ENCODE measurements at regions not wholly inside any gene's neighbourhood (a gene's known extent, or its start where the extent isn't known, plus 50 kb on each side); places are given as distances from the start of the nearest gene placed in this dataset.
"Not testable (repeated sequence)": the region's sequence is repeated elsewhere in the genome, so short reads cannot be mapped to it uniquely, and the experiment has no call there.

DNA sequence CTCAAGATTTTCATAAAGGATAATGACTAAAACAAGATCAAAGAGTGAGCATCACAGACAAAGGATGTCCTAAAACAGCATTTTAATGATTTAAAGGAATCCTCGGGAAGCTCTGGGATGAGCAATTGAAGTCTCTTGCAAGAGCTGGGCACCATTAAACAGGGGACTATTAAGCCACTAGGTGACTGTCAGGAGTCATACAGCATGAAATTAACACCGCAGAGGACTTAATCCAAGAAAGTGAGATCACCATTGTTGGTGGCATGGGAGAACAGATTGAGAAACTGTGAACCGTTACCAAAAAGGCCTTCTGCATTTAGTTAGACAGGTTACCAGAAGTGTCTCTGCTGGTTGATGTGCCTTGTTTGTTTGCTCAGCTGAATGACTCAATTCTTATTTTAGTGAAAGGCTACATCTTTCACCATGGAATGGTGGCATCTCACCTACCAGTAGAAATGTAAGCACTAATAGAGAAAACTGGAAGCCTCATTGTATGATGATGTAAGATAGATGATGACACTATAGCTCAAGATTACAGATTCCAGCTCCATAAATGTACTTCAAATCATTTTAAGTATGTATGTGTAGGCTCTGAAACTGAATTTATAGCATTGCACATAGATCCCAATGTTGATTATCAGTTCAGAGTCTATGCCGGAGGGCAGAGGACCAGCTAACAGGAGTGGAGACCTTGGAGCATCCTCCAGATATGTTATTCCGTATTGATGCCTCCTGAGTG lies 427.6 kb downstream of the SUCLG1 start:
- CTCF ChIA-PET, result interaction anchor here (0.8 to 1.0 kb wide), 2 partner anchors 9 kb away, joined by 3 read pairs; no protein-coding TSS in a partner anchor

DNA sequence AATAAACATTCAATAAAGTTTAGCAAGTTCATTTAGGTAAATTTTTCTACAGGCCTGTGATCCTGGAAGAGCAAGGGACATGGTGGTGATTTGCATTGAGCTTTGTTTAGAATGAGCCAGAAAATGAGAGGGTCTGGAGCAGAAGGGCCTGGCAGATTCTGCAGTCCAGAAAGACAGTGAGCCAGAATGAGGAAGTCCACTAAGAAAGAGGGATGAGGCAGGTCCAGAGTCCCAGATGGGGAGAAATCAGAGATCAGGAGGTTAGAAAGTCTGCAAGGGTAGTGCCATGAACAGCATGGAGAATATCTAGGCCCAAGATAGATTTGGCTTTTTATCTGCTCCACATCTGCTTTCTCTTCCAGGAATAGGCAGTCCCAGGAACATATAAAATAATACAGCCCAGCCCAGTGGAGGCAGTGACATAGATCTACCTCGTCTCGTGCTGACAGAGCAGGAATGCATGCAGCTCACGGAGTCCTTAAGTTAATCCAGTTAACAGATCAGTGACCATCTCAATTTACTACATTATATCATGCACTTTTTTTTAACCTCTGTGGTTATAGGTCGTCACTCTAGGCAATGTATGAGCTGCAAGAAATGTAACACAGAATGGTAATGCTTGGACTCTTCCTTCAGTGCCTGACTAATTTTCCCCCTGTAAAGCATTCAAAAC lies 429.0 kb downstream of the SUCLG1 start:
- no peaks in the 10 kb centered on the region for H3K27me3 Mint-ChIP-seq
- ATAC-seq, result no peak
- peaks cover 4% of the 10 kb centered on the region for H3K4me1 Mint-ChIP-seq
- no peak overlapping the region for H3K4me3 Mint-ChIP-seq
- CTCF ChIA-PET, result interaction anchor here (1.0 kb wide), 1 partner anchor 8 kb away, joined by 3 read pairs; no protein-coding TSS in a partner anchor
- no peak overlapping the region for H3K27ac Mint-ChIP-seq
- H3K9me3 Mint-ChIP-seq (ENCODE audit: low read depth), result no peaks in the 10 kb centered on the region
- H3K36me3 Mint-ChIP-seq, result no peaks in the 10 kb centered on the region
- DNase-seq, result no peak

More for the DNA sequence above, 427.6 kb downstream of the SUCLG1 start:
- H3K4me1 Mint-ChIP-seq, result peaks cover 4% of the 10 kb centered on the region
- H3K9me3 Mint-ChIP-seq (ENCODE audit: low read depth), result no peaks in the 10 kb centered on the region
- DNase-seq (no peak), ATAC-seq (no peak)
- H3K27me3 Mint-ChIP-seq, result no peaks in the 10 kb centered on the region
- no peak overlapping the region for H3K4me3 Mint-ChIP-seq
- no peaks in the 10 kb centered on the region for H3K36me3 Mint-ChIP-seq
- no peak overlapping the region for H3K27ac Mint-ChIP-seq

DNA sequence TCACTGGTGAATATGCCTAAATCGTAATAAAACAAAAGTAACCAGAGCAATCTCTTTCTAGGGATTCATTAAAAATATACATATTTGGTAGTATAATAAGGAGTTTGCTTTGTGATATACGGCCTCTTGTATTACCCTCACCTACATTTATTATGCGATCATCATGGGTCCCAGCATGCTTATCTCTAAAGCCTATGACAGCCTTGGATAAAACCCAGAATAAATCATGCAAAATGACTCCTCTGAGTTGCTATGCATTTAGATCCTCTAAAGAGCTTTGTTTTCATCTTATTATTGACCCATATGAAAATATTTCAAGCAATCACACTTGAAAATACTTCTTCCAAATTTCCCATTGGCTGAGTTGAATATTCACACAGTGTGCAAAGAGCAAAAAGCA lies 432.3 kb downstream of the SUCLG1 start:
- no peak for ATAC-seq
- CTCF ChIA-PET, result no interaction called here
- H3K27ac Mint-ChIP-seq, result no peak overlapping the region
- DNase-seq, result no peak
- H3K9me3 Mint-ChIP-seq (ENCODE audit: low read depth), result no peaks in the 10 kb centered on the region
- no peaks in the 10 kb centered on the region for H3K27me3 Mint-ChIP-seq
- no peaks in the 10 kb centered on the region for H3K4me1 Mint-ChIP-seq
- H3K36me3 Mint-ChIP-seq, result no peaks in the 10 kb centered on the region
- H3K4me3 Mint-ChIP-seq, result no peak overlapping the region

DNA sequence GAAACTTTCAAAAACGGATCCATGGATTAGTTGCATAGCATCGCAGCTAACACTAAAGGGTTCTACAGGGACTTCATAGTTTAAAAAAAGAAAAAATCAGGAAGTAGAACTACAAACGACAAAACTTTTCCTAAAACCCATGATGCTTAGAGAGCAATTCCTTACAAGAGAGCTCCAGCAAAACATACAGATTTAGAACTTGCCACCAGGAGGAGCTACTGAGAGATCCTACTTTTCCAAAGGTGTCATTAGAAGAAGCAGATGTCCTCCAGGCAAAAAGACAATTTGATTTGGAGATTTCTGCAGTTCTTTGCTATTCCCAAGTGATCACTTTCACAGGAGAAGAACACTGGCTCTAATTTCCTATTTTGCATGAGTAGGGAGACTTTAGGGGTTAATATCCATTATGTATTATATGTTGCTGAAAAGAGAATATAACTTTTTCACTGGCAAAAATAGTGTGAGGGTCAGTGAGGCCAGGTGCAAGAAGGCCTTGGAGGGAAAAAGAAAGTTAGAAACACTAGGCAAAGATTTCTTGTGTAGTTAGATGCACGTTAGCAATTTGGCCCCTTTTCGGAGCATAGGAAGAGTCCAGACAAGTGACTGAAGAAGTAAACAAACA lies 436.2 kb downstream of the SUCLG1 start:
- CTCF ChIA-PET, result interaction anchor here (0.9 to 2.0 kb wide), 7 partner anchors 8 to 401 kb away, joined by 3 to 10 read pairs (median 4); no protein-coding TSS in a partner anchor
- DNase-seq, result no peak
- H3K4me1 Mint-ChIP-seq, result no peaks in the 10 kb centered on the region
- H3K9me3 Mint-ChIP-seq (ENCODE audit: low read depth), result no peaks in the 10 kb centered on the region
- no peaks in the 10 kb centered on the region for H3K36me3 Mint-ChIP-seq
- H3K4me3 Mint-ChIP-seq, result no peak overlapping the region
- ATAC-seq, result no peak
- no peak overlapping the region for H3K27ac Mint-ChIP-seq
- no peaks in the 10 kb centered on the region for H3K27me3 Mint-ChIP-seq

DNA sequence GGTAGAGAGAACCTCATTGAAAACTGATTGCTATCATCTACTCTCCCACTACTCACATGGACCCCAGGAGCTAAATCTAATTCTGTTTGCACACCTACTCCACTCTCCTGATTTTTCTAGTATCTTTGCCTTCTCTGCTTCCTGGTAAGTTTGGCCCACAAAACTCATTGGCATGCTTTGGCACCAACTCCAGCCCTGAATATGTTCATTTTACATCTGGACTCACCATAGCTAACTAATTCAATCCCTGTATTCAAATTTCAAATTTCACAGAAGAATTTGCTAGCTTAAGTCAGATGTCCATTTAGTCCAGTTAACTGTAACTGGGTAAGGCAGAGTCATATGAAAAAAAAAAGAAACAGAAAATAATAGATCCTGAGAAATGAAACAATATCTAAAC lies 442.1 kb downstream of the SUCLG1 start:
- no peak for ATAC-seq
- CTCF ChIA-PET, result no interaction called here
- H3K27me3 Mint-ChIP-seq, result no peaks in the 10 kb centered on the region

DNA sequence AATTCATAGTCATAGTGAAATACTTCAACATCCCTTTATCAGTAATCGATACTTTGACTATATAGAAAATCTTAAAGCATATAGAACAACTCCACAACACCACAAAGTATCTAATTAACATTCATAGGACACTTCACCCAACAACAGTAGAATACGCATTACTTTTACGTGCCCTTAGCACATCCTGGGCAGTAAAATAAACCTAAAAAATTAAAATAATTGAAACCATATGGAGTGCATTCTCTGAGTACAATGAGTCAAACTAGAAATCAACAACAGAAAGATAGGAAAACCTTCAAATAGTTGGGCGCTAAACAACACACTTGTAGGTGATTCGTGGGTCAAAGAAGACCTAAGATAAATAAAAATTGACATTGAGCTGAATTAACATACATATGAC lies 442.9 kb downstream of the SUCLG1 start:
- no peaks in the 10 kb centered on the region for H3K27me3 Mint-ChIP-seq
- no peaks in the 10 kb centered on the region for H3K4me1 Mint-ChIP-seq
- no peak overlapping the region for H3K27ac Mint-ChIP-seq
- no peak overlapping the region for H3K4me3 Mint-ChIP-seq
- H3K9me3 Mint-ChIP-seq (ENCODE audit: low read depth), result no peaks in the 10 kb centered on the region
- CTCF ChIA-PET, result no interaction called here
- no peak for DNase-seq
- no peak for ATAC-seq
- H3K36me3 Mint-ChIP-seq, result no peaks in the 10 kb centered on the region

More for the DNA sequence above, 442.1 kb downstream of the SUCLG1 start:
- Mint-ChIP-seq H3K4me1 (no peaks in the 10 kb centered on the region), H3K27ac (no peak overlapping the region), H3K9me3 (ENCODE audit: low read depth) (no peaks in the 10 kb centered on the region), H3K36me3 (no peaks in the 10 kb centered on the region), H3K4me3 (no peak overlapping the region)
- DNase-seq, result no peak

DNA sequence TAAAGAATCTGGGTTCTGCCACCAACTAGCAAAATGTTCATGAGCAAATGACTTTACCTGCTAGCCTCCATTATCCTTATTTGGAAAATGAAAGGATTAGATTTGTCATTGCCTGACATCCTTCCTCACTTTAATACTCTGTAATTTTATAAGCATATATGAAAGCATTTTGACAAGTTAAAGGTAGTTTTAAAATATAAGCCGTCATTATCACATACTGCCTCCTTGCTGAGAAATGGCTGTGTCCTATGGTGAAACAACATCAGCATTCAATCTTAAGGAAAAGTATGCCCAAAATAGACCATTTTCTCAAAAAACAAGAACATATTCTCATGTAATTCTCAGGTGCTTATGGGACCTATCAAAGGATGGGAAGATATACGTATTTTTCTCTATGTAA lies 461.2 kb downstream of the SUCLG1 start:
- no peaks in the 10 kb centered on the region for H3K36me3 Mint-ChIP-seq
- H3K27me3 Mint-ChIP-seq, result no peaks in the 10 kb centered on the region
- CTCF ChIA-PET, result no interaction called here
- H3K27ac Mint-ChIP-seq, result no peak overlapping the region
- H3K4me3 Mint-ChIP-seq, result no peak overlapping the region
- H3K4me1 Mint-ChIP-seq, result no peaks in the 10 kb centered on the region
- ATAC-seq (no peak), DNase-seq (no peak)
- H3K9me3 Mint-ChIP-seq (ENCODE audit: low read depth), result no peaks in the 10 kb centered on the region

DNA sequence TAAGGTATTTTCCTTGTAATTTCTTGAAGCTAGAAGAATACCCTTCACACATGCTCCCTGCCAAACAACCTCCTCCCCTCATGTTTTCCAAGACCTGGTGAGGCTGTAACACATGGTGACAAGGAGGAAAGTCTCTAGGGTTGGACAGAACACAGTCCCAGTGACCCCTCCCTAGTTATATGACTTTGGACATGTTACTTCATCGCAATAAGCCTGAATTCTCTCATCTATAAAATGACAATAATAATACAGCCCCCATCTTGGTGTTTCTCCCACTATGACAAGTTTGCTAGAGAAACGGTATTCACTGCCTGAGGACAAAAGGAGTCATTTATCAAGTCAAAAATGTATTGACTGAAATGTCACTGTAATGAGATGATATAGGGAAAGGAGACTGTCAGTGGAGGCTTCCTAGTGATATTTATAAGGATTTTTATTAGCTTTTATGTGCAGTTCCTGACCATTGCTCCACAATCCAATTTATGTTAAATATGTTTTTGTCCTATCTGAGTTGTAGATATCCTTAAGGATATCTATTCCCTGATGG lies 464.4 kb downstream of the SUCLG1 start:
- Mint-ChIP-seq H3K36me3 (no peaks in the 10 kb centered on the region), H3K4me1 (no peaks in the 10 kb centered on the region), H3K27me3 (no peaks in the 10 kb centered on the region), H3K27ac (no peak overlapping the region), H3K9me3 (ENCODE audit: low read depth) (no peaks in the 10 kb centered on the region), H3K4me3 (no peak overlapping the region)
- CTCF ChIA-PET, result no interaction called here
- DNase-seq, result no peak
- ATAC-seq, result no peak

DNA sequence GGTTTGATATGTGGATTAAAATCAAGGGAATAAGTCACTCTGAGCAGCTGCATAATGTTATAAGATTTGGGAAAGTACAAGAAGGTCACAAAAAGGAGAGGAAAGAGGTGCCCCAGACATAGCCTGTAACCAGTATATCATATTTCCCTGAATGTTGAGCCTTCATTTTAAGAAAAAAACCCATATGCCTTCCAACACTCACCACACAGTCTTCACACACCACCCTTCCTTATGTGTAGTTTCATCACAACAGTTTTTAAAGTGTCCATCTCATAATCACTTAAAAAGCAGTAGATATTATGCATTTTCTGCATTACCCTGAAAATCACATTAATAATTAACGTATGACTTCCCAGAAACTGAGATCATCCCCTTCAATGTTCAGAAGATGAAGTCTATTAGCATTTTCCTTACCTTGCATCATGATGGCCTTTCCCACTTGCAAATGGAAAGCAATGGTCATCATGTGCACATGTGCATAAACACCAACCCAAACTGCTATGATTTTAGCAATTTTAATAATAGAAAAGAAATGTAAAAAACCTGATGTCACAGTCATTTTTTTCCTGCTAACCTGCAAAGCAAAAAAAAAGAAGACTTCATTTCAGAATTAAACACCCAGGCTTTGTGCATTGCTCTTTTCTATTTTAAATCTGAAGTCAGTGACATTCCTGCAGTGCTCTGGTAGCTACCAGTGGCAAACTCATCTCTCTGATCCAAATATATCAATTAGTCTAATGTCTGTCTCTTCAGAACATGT lies 465.0 kb downstream of the SUCLG1 start:
- H3K27ac Mint-ChIP-seq, result no peak overlapping the region
- H3K36me3 Mint-ChIP-seq, result no peaks in the 10 kb centered on the region
- no peaks in the 10 kb centered on the region for H3K4me1 Mint-ChIP-seq
- CTCF ChIA-PET, result no interaction called here
- no peaks in the 10 kb centered on the region for H3K9me3 Mint-ChIP-seq (ENCODE audit: low read depth)
- H3K27me3 Mint-ChIP-seq, result no peaks in the 10 kb centered on the region
- ATAC-seq (no peak), DNase-seq (no peak)
- no peak overlapping the region for H3K4me3 Mint-ChIP-seq

DNA sequence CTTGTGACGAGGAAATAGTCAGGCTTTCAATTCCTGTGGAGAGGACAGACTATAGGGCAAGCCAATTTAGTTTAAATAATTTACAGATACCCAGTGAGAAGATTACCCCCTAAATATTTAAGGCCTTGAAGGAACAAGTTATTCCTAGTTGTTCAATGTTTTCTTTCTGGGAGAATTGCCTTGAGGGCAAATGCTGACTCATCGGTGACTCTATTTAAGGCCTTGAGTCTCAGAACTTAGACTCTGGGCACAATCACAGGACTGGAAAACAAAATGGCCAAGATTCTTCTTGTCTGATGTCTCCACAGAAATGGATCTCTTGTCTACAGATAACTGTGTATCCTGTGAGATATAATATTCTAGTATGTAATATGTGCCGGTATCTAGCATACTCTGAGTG lies 467.1 kb downstream of the SUCLG1 start:
- Mint-ChIP-seq H3K36me3 (no peaks in the 10 kb centered on the region), H3K27ac (no peak overlapping the region), H3K9me3 (ENCODE audit: low read depth) (no peaks in the 10 kb centered on the region), H3K4me3 (no peak overlapping the region), H3K27me3 (no peaks in the 10 kb centered on the region), H3K4me1 (no peaks in the 10 kb centered on the region)
- no peak for ATAC-seq
- CTCF ChIA-PET, result no interaction called here
- no peak for DNase-seq

DNA sequence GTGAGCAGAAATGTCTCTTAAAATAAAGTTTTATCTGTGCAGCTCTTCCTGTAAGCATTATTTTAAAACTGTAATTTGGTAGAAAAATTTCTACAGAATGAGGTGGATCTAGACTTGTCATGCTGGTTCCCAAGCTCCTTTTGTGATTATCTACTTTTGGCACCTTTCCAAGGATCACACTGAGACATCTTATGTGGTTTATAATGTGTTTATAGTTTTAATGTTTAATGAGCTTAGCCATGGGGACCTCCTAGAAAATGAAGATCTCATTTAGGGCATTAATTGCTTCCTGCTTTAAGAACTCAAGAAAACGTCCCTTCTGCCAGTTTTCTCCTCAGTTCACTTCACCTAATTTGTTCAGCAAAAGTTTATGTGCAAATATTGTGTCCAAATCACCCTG lies 468.4 kb downstream of the SUCLG1 start:
- no peaks in the 10 kb centered on the region for H3K27me3 Mint-ChIP-seq

DNA sequence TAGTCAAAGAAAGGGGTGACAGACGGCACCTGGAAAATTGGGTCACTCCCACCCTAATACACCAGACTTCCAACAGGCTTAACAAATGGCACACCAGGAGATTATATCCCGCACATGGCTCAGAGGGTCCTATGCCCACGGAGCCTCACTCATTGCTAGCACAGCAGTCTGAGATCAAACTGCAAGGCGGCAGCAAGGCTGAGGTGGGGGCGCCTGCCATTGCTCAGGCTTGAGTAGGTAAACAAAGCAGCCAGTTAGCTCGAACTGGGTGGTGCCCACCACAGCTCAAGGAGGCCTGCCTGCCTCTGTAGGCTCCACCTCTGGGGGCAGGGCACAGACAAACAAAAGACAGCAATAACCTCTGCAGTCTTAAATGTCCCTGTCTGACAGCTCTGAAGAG lies 482.5 kb downstream of the SUCLG1 start:
- H3K36me3 Mint-ChIP-seq; H3K4me1 Mint-ChIP-seq; H3K9me3 Mint-ChIP-seq (ENCODE audit: low read depth); H3K27ac Mint-ChIP-seq; CTCF ChIA-PET; DNase-seq; H3K4me3 Mint-ChIP-seq; H3K27me3 Mint-ChIP-seq; ATAC-seq: not testable (repeated sequence)

More for the DNA sequence above, 468.4 kb downstream of the SUCLG1 start:
- ATAC-seq (no peak), DNase-seq (no peak)
- Mint-ChIP-seq H3K27ac (no peak overlapping the region), H3K36me3 (no peaks in the 10 kb centered on the region), H3K4me3 (no peak overlapping the region), H3K4me1 (no peaks in the 10 kb centered on the region), H3K9me3 (ENCODE audit: low read depth) (no peaks in the 10 kb centered on the region)
- CTCF ChIA-PET, result no interaction called here

DNA sequence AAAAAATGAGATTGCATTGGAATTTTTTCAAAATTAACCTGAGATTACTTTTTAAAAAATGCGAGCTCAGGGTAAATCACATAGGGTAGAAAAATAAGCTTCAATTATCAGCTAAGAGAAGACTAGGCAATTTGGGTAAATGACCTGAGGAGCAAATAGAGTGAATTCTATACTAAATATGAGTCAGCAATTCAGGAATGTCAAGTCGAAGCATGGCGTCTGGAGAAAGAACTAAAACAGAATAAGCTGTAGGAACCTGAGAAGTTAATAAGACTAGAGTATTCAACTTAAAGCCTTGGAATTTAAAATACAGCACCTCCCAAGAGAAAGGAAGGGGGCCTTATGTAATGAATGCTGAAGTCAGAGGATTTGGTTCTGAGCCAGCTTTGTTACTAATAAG lies 487.0 kb downstream of the SUCLG1 start:
- Mint-ChIP-seq H3K27ac (no peak overlapping the region), H3K27me3 (no peaks in the 10 kb centered on the region)
- CTCF ChIA-PET, result no interaction called here

More for the DNA sequence above, 487.0 kb downstream of the SUCLG1 start:
- ATAC-seq, result no peak
- no peaks in the 10 kb centered on the region for H3K36me3 Mint-ChIP-seq
- no peak overlapping the region for H3K4me3 Mint-ChIP-seq
- no peak for DNase-seq
- no peaks in the 10 kb centered on the region for H3K9me3 Mint-ChIP-seq (ENCODE audit: low read depth)
- no peaks in the 10 kb centered on the region for H3K4me1 Mint-ChIP-seq

Data from activated CD8-positive, alpha-beta memory T cell treated with anti-CD3 and anti-CD28 coated beads, Interleukin-2, amount 10 ng/mL, durations not matched to agents 7 days and 5 days (primary cell).